GM12892 (cell line): ENCODE measurements at regions not wholly inside any gene's neighbourhood (a gene's known extent, or its start where the extent isn't known, plus 50 kb on each side); places are given as distances from the start of the nearest gene placed in this dataset.
A peak's percentile ranks its signal among the peaks of the same experiment; 100 is the strongest.

Experiments used
- DNase-seq: peaks from one replicate; pipeline ENCODE4 v3.0.0; 2011; ENCODE audit not compliant: insufficient read length
- FAIRE-seq: peaks from 2 replicates; lab custom pipeline; 2011; peaks lifted over from hg19 to GRCh38; lab: Jason Lieb, UNC
- POLR2A ChIP-seq: IDR thresholded peaks from 2 replicates; pipeline ENCODE4 v1.6.1; 2011; ENCODE audit warnings: low read depth, low read length, control low read depth
- POLR2AphosphoS5 ChIP-seq: IDR thresholded peaks from 2 replicates; pipeline ENCODE4 v1.6.1; 2011; ENCODE audit warnings: low read depth, low read length, control low read depth
- TAF1 ChIP-seq: IDR thresholded peaks from 2 replicates; pipeline ENCODE4 v1.6.1; 2011; ENCODE audit warnings: low read depth, mild to moderate bottlenecking, control low read depth, low read length, borderline replicate concordance

GRCh38 chr12:65585648-65586602, 238.4 kb upstream of the HMGA2 start:
- no peak for DNase-seq
- FAIRE-seq = no peak
- TF ChIP-seq TAF1 (no peak), POLR2AphosphoS5 (no peak), POLR2A (no peak)

- DNase-seq = no peak
- FAIRE-seq = no peak
- no peak for TF ChIP-seq POLR2A
- TF ChIP-seq TAF1 = no peak
Observed at GRCh38 chr12:65586796-65587195, 237.5 kb upstream of the HMGA2 start.

GRCh38 chr12:65590318-65590717, 234.0 kb upstream of the HMGA2 start:
- DNase-seq (no peak), FAIRE-seq (no peak)
- TF ChIP-seq POLR2AphosphoS5 = no peak
- no peak for TF ChIP-seq POLR2A
- TF ChIP-seq TAF1 = no peak

GRCh38 chr12:65592416-65592815, 231.9 kb upstream of the HMGA2 start:
- FAIRE-seq (no peak), DNase-seq (no peak)
- TF ChIP-seq POLR2A = no peak
- no peak for TF ChIP-seq TAF1
- no peak for TF ChIP-seq POLR2AphosphoS5

GRCh38 chr12:65593239-65593701, 231.0 kb upstream of the HMGA2 start:
- TF ChIP-seq POLR2AphosphoS5 (no peak), TAF1 (no peak), POLR2A (no peak)
- DNase-seq (no peak), FAIRE-seq (no peak)

GRCh38 chr12:65594409-65594808, 229.9 kb upstream of the HMGA2 start:
- no peak for DNase-seq
- TF ChIP-seq POLR2A (no peak), TAF1 (no peak), POLR2AphosphoS5 (no peak)
- no peak for FAIRE-seq

- FAIRE-seq (no peak), DNase-seq (no peak)
- TF ChIP-seq POLR2A = no peak
- TF ChIP-seq TAF1 = no peak
- TF ChIP-seq POLR2AphosphoS5 = no peak
Observed at GRCh38 chr12:65595016-65595560, 229.2 kb upstream of the HMGA2 start.

- TF ChIP-seq TAF1 (no peak), POLR2AphosphoS5 (no peak), POLR2A (no peak)
- FAIRE-seq (no peak), DNase-seq (no peak)
Observed at GRCh38 chr12:65596514-65597091, 227.7 kb upstream of the HMGA2 start.

GRCh38 chr12:65597527-65597926, 226.8 kb upstream of the HMGA2 start:
- FAIRE-seq = no peak
- TF ChIP-seq POLR2AphosphoS5 (no peak), POLR2A (no peak), TAF1 (no peak)
- no peak for DNase-seq

- no peak for FAIRE-seq
- DNase-seq = no peak
- no peak for TF ChIP-seq POLR2AphosphoS5
- no peak for TF ChIP-seq POLR2A
- TF ChIP-seq TAF1 = no peak
Observed at GRCh38 chr12:65598688-65599087, 225.6 kb upstream of the HMGA2 start.

- DNase-seq (no peak), FAIRE-seq (no peak)
- no peak for TF ChIP-seq TAF1
- no peak for TF ChIP-seq POLR2AphosphoS5
- TF ChIP-seq POLR2A = no peak
Observed at GRCh38 chr12:65602253-65602609, 222.1 kb upstream of the HMGA2 start.

- TF ChIP-seq POLR2AphosphoS5 = no peak
- TF ChIP-seq POLR2A = no peak
- DNase-seq (peak; percentile 3), FAIRE-seq (no peak)
Observed at GRCh38 chr12:65602610-65603295, 221.5 kb upstream of the HMGA2 start.

GRCh38 chr12:65603438-65604351, 220.6 kb upstream of the HMGA2 start:
- FAIRE-seq (no peak), DNase-seq (no peak)
- TF ChIP-seq TAF1 (no peak), POLR2A (no peak), POLR2AphosphoS5 (no peak)
